HG03135 (cell line): ENCODE measurements at regions not wholly inside any gene's neighbourhood (a gene's known extent, or its start where the extent isn't known, plus 50 kb on each side); places are given as distances from the start of the nearest gene placed in this dataset.

Experiments used
- ATAC-seq: cut with Tn5 transposase; IDR thresholded peaks from one replicate; pipeline ENCODE4 v1.9.1; 2021; ENCODE audit warnings: mild to moderate bottlenecking, moderate library complexity; ENCODE audit not compliant: unreplicated experiment

GRCh38 chr11:19382131-19382611 lies 141.4 kb upstream of the E2F8 start:
- ATAC-seq, result no peak

- no peak for ATAC-seq
Measured at GRCh38 chr11:19380375-19380774, 139.6 kb upstream of the E2F8 start.

- ATAC-seq, result no peak
Measured at GRCh38 chr11:19379465-19379864, 138.7 kb upstream of the E2F8 start.

GRCh38 chr11:19378814-19379213 lies 138.1 kb upstream of the E2F8 start:
- ATAC-seq, result no peak

GRCh38 chr11:19377881-19378280 lies 137.1 kb upstream of the E2F8 start:
- ATAC-seq, result no peak

GRCh38 chr11:19375440-19375839 lies 134.7 kb upstream of the E2F8 start:
- ATAC-seq, result no peak

GRCh38 chr11:19374151-19374569 lies 133.4 kb upstream of the E2F8 start:
- no peak for ATAC-seq

- no peak for ATAC-seq
Measured at GRCh38 chr11:19372381-19372780, 131.6 kb upstream of the E2F8 start.

- ATAC-seq, result no peak
Measured at GRCh38 chr11:19370100-19370861, 129.5 kb upstream of the E2F8 start.

GRCh38 chr11:19368726-19369375 lies 128.1 kb upstream of the E2F8 start:
- ATAC-seq, result no peak

- ATAC-seq, result no peak
Measured at GRCh38 chr11:19366992-19367709, 126.4 kb upstream of the E2F8 start.

GRCh38 chr11:19365743-19366410 lies 125.1 kb upstream of the E2F8 start:
- no peak for ATAC-seq

GRCh38 chr11:19359221-19360000 lies 118.7 kb upstream of the E2F8 start:
- no peak for ATAC-seq

GRCh38 chr11:19357943-19358342 lies 117.2 kb upstream of the E2F8 start:
- ATAC-seq, result no peak

GRCh38 chr11:19355601-19356000 lies 114.9 kb upstream of the E2F8 start:
- no peak for ATAC-seq

- no peak for ATAC-seq
Measured at GRCh38 chr11:19353287-19353850, 112.6 kb upstream of the E2F8 start.

- no peak for ATAC-seq
Measured at GRCh38 chr11:19352771-19353160, 112.0 kb upstream of the E2F8 start.

- no peak for ATAC-seq
Measured at GRCh38 chr11:19352072-19352770, 111.5 kb upstream of the E2F8 start.

- no peak for ATAC-seq
Measured at GRCh38 chr11:19351426-19351825, 110.7 kb upstream of the E2F8 start.

GRCh38 chr11:19350160-19350559 lies 109.4 kb upstream of the E2F8 start:
- no peak for ATAC-seq
